ENCODE measurements at regions not wholly inside any gene's neighbourhood (a gene's known extent, or its start where the extent isn't known, plus 50 kb on each side); places are given as distances from the start of the nearest gene placed in this dataset.

DNA sequence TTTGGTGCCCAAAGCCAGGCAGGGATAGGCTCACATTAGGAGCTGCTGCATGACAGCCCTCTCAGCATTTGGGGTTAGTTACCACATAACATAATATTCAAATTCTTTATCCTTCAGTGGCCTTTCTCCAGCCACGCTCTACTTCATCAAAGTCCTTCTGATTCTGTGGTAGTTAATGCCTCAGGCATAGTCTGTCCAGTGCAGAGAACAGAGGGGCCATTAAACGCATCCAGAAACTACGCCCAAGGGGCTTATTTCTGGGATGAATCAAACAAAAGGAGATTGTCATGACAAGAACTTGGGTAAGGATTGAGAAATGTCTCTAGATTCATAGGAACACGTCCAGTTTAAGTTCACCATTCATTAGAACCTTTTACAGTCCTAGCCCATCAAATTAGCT, 183.4 kb upstream of the PLXNC1 start:
- TF ChIP-seq, protein P1, sequence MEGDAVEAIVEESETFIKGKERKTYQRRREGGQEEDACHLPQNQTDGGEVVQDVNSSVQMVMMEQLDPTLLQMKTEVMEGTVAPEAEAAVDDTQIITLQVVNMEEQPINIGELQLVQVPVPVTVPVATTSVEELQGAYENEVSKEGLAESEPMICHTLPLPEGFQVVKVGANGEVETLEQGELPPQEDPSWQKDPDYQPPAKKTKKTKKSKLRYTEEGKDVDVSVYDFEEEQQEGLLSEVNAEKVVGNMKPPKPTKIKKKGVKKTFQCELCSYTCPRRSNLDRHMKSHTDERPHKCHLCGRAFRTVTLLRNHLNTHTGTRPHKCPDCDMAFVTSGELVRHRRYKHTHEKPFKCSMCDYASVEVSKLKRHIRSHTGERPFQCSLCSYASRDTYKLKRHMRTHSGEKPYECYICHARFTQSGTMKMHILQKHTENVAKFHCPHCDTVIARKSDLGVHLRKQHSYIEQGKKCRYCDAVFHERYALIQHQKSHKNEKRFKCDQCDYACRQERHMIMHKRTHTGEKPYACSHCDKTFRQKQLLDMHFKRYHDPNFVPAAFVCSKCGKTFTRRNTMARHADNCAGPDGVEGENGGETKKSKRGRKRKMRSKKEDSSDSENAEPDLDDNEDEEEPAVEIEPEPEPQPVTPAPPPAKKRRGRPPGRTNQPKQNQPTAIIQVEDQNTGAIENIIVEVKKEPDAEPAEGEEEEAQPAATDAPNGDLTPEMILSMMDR (conservative IDR thresholded peaks at IDR 0.05) = no peak
- TF ChIP-seq ZFX (IDR thresholded peaks at IDR 0.05) = no peak

Data from C4-2B (cell line).